ENCODE measurements at regions not wholly inside any gene's neighbourhood (a gene's known extent, or its start where the extent isn't known, plus 50 kb on each side); places are given as distances from the start of the nearest gene placed in this dataset.

GRCh38 chr7:45976485-45976856, 55.4 kb upstream of the IGFBP3 start:
- no peaks in the 10 kb centered on the region for H3K27me3 ChIP-seq (replicated peaks in 1 of 4; ENCODE audit: control extremely low read depth in 1 of 4, control insufficient read depth in 3 of 4, insufficient read depth in 4 of 4, low read length in 3 of 4)
- DNase-seq, result no peak
- Mint-ChIP-seq H3K27me3 (no peaks in the 10 kb centered on the region), H3K27ac (no peak overlapping the region), H3K9me3 (ENCODE audit: insufficient read depth) (no peaks in the 10 kb centered on the region), H3K4me1 (no peaks in the 10 kb centered on the region), H3K4me3 (no peak overlapping the region)
- H2AFZ ChIP-seq (ENCODE audit: insufficient read depth, low read depth, low read length, poor library complexity, severe bottlenecking), result no peak overlapping the region
- H3K36me3 ChIP-seq (replicated peaks in 1 of 2; ENCODE audit: control extremely low read depth in 1 of 2, control insufficient read depth in 1 of 2, extremely low read depth in 1 of 2, insufficient read depth in 2 of 2, low read length in 1 of 2), result no peaks in the 10 kb centered on the region
- H3K79me2 ChIP-seq (ENCODE audit: control insufficient read depth, insufficient read depth, low read length), result no peaks in the 10 kb centered on the region
- ChIA-PET POLR2A (no interaction called here), CTCF (no interaction called here)
- no peak overlapping the region for H3K4me3 ChIP-seq (ENCODE audit: control extremely low read depth in 1 of 5, extremely low read depth in 1 of 5, insufficient read depth in 1 of 5, low read depth in 2 of 5, low read length in 4 of 5)
- intact Hi-C loops (cut with micrococcal nuclease), result no loop called here
- ATAC-seq (ENCODE audit: low read depth), result no peak
- H3K9me3 ChIP-seq (ENCODE audit: control extremely low read depth in 1 of 3, control insufficient read depth in 2 of 3, insufficient read depth in 1 of 3, low read length in 2 of 3), result peaks cover 0 to 9% (median 0%) of the 10 kb centered on the region in 3 donors
- no peaks in the 10 kb centered on the region for H4K20me1 ChIP-seq (ENCODE audit: control insufficient read depth, insufficient read depth, low read length, poor library complexity, severe bottlenecking)
- no peak overlapping the region for H3K9ac ChIP-seq (ENCODE audit: low read length)
- 86% methylated on average over 3 of the region's 3 CpGs for WGBS (ENCODE audit: insufficient coverage)
- TF ChIP-seq EZH2 (IDR thresholded peaks at IDR 0.05; ENCODE audit: borderline replicate concordance, insufficient read depth, low read depth, low read length, poor library complexity, severe bottlenecking), result no peak
- TF ChIP-seq, protein P1, sequence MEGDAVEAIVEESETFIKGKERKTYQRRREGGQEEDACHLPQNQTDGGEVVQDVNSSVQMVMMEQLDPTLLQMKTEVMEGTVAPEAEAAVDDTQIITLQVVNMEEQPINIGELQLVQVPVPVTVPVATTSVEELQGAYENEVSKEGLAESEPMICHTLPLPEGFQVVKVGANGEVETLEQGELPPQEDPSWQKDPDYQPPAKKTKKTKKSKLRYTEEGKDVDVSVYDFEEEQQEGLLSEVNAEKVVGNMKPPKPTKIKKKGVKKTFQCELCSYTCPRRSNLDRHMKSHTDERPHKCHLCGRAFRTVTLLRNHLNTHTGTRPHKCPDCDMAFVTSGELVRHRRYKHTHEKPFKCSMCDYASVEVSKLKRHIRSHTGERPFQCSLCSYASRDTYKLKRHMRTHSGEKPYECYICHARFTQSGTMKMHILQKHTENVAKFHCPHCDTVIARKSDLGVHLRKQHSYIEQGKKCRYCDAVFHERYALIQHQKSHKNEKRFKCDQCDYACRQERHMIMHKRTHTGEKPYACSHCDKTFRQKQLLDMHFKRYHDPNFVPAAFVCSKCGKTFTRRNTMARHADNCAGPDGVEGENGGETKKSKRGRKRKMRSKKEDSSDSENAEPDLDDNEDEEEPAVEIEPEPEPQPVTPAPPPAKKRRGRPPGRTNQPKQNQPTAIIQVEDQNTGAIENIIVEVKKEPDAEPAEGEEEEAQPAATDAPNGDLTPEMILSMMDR (IDR thresholded peaks at IDR 0.05), result no peak
- no peak overlapping the region for H3K4me2 ChIP-seq (replicated peaks; ENCODE audit: low read depth, low read length, poor library complexity, severe bottlenecking)
- H3K4me1 ChIP-seq (ENCODE audit: control insufficient read depth in 2 of 2, insufficient read depth in 2 of 2, low read length in 2 of 2), result no peaks in the 10 kb centered on the region
- H3K27ac ChIP-seq (ENCODE audit: low read length in 2 of 2), result no peak overlapping the region

GRCh38 chr7:45975847-45976484, 54.9 kb upstream of the IGFBP3 start:
- peaks cover 0 to 9% (median 0%) of the 10 kb centered on the region in 3 donors for H3K9me3 ChIP-seq (ENCODE audit: control extremely low read depth in 1 of 3, control insufficient read depth in 2 of 3, insufficient read depth in 1 of 3, low read length in 2 of 3)
- H3K79me2 ChIP-seq (ENCODE audit: control insufficient read depth, insufficient read depth, low read length), result no peaks in the 10 kb centered on the region
- no peaks in the 10 kb centered on the region for H4K20me1 ChIP-seq (ENCODE audit: control insufficient read depth, insufficient read depth, low read length, poor library complexity, severe bottlenecking)
- ChIA-PET POLR2A (no interaction called here), CTCF (no interaction called here)
- H3K27me3 ChIP-seq (replicated peaks in 1 of 4; ENCODE audit: control extremely low read depth in 1 of 4, control insufficient read depth in 3 of 4, insufficient read depth in 4 of 4, low read length in 3 of 4), result no peaks in the 10 kb centered on the region
- no peaks in the 10 kb centered on the region for H3K4me1 Mint-ChIP-seq
- H3K9me3 Mint-ChIP-seq (ENCODE audit: insufficient read depth), result no peaks in the 10 kb centered on the region
- no peak overlapping the region for H2AFZ ChIP-seq (ENCODE audit: insufficient read depth, low read depth, low read length, poor library complexity, severe bottlenecking)
- intact Hi-C loops (cut with micrococcal nuclease), result no loop called here
- H3K27ac Mint-ChIP-seq, result no peak overlapping the region
- no peak for DNase-seq
- H3K27ac ChIP-seq (ENCODE audit: low read length in 2 of 2), result no peak overlapping the region
- WGBS (ENCODE audit: insufficient coverage), result 86% methylated on average over 7 of the region's 8 CpGs
- H3K9ac ChIP-seq (ENCODE audit: low read length), result no peak overlapping the region
- H3K4me3 Mint-ChIP-seq, result no peak overlapping the region
- H3K36me3 ChIP-seq (replicated peaks in 1 of 2; ENCODE audit: control extremely low read depth in 1 of 2, control insufficient read depth in 1 of 2, extremely low read depth in 1 of 2, insufficient read depth in 2 of 2, low read length in 1 of 2), result no peaks in the 10 kb centered on the region
- ATAC-seq (ENCODE audit: low read depth), result no peak
- H3K4me1 ChIP-seq (ENCODE audit: control insufficient read depth in 2 of 2, insufficient read depth in 2 of 2, low read length in 2 of 2), result no peaks in the 10 kb centered on the region
- H3K4me2 ChIP-seq (replicated peaks; ENCODE audit: low read depth, low read length, poor library complexity, severe bottlenecking), result no peak overlapping the region
- H3K27me3 Mint-ChIP-seq, result no peaks in the 10 kb centered on the region
- H3K4me3 ChIP-seq (ENCODE audit: control extremely low read depth in 1 of 5, extremely low read depth in 1 of 5, insufficient read depth in 1 of 5, low read depth in 2 of 5, low read length in 4 of 5), result no peak overlapping the region
- TF ChIP-seq, protein P1 (IDR thresholded peaks at IDR 0.05), result no peak
- no peak for TF ChIP-seq EZH2 (IDR thresholded peaks at IDR 0.05; ENCODE audit: borderline replicate concordance, insufficient read depth, low read depth, low read length, poor library complexity, severe bottlenecking)
